H1 (cell line): ENCODE measurements at regions not wholly inside any gene's neighbourhood (a gene's known extent, or its start where the extent isn't known, plus 50 kb on each side); places are given as distances from the start of the nearest gene placed in this dataset.

ENCODE experiments used
- BRCA1 ChIP-seq: IDR thresholded peaks from 2 replicates; pipeline ENCODE4 v1.6.1; 2012; ENCODE audit warnings: low read depth, low read length, improper control_type of control experiment
- CHD7 ChIP-seq: fragments of 300-600 bp; sonication (generic); IDR thresholded peaks from 2 replicates; pipeline ENCODE4 v1.7.1; 2012; ENCODE audit warnings: low read length, moderate library complexity, mild to moderate bottlenecking, inconsistent platforms; ENCODE audit not compliant: insufficient replicate concordance
- KDM1A ChIP-seq: fragments of 200-600, 300-600 bp; sonication (generic); IDR thresholded peaks from 2 replicates; pipeline ENCODE4 v1.7.1; 2016; ENCODE audit warnings: mild to moderate bottlenecking, low read length, borderline replicate concordance

- TF ChIP-seq CHD7: no peak
- no peak for TF ChIP-seq KDM1A
- no peak for TF ChIP-seq BRCA1
These were observed 214.0 kb upstream of the SLIT2 start (continued) for GRCh38 chr4:20037745-20038144.
